HG02970 (cell line): ENCODE measurements at regions not wholly inside any gene's neighbourhood (a gene's known extent, or its start where the extent isn't known, plus 50 kb on each side); places are given as distances from the start of the nearest gene placed in this dataset.
A peak's percentile ranks its signal among the peaks of the same experiment; 100 is the strongest.

ENCODE experiments used
- ATAC-seq: cut with Tn5 transposase; IDR thresholded peaks from one replicate; pipeline ENCODE4 v1.9.1; 2021; ENCODE audit warnings: mild to moderate bottlenecking, moderate library complexity, moderate number of reproducible peaks; ENCODE audit not compliant: unreplicated experiment, low FRiP score

DNA sequence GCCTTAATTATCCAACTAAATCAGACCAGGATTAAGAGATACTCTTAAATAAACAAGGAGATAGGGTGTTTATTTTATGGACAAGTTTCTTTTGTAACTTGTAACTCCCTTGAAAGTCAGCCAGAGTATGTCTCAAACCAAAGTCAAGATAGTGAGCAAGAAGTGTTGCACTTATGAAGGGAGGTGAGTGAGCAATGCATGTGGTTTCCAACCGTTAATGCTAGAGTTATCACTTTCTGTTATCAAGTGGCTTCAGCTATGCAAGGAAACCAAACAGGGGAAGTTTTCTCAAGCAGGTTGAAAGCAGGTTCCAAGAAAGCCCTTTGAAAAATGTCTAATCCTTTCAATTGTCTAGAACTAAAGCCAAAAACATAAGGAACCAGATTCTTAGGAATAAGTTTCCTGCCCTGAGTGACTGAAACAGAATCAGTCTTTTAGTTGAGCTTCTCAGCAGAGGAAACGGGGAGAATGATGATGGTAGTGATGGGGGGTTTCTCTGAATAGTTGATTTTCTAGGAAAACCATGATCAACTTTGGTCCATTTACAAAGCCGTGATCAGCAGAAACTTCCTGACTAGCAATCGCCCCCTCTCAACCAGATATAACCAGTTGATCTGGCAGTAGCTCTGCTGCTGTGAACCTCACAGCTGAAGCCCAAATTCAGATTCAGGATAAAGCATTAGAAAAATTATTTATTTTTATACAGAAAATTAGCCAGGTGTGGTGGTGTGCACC, 128.4 kb downstream of the DAD1 start:
- ATAC-seq, result no peak

DNA sequence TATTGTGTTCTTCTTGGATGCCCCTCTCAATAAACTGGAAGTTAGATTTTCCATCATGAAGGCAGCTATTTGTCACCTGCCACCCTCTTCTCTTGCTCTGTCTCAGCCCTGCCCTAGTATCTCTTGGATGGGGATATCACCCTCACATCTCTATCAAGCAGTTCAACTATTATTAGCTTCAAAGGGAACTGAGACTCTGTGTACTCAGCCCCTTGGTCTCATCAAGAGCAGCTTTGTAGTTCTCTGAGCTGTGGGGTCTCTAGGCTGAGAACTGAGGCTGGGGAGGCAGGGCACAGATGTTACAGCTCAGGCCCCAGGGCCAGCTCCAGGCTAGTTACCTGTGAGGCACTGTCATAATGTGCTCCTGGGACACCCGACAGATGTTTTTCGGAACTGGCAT, 130.3 kb downstream of the DAD1 start:
- ATAC-seq, result no peak

DNA sequence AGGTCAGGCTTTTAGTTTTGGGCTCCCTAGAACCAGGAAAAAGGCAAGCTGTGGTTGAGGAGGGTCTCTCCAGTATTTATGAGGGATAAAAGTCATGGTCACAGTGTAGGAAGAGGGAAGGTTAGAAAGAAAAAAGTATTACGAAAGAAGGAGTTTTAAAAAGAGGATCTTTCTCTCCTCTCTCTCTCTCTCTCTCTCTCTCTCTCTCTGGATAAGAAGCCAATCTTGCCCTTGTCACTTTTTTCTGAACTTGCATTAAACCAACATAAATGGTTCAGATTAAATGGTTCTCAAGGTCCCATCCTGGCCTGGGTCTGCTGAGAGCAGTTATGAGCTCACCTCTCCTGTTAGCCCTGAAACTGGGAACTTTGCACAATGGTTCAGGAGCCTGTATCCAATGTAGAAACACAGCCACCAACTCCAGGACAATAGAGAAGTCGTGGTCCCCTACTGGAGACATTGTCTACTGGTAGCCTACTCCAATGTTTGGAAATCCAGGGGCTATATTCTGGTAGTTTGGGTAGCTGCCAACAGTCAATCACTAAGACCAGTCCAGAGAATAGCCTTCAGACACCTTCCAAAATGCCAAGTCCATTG, 131.9 kb downstream of the DAD1 start:
- no peak for ATAC-seq

DNA sequence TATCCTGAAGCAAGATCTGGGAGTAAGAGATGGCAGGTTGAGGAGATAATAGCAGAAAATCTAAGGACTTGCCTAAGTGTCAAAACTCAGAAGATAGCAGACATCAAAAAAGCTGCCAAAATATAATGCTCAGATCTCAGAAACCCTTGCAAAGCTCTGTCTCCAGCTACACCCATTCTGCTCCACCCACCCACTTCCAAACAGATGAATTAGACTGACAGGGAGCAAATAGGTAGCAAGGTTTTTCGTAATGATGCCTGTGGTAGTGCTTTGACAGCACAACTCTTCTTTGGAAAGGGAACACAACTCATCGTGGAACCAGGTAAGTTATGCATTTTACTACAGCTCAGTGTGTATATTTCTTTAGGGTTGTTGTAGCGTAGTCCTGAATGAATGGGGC, 132.6 kb downstream of the DAD1 start:
- no peak for ATAC-seq

DNA sequence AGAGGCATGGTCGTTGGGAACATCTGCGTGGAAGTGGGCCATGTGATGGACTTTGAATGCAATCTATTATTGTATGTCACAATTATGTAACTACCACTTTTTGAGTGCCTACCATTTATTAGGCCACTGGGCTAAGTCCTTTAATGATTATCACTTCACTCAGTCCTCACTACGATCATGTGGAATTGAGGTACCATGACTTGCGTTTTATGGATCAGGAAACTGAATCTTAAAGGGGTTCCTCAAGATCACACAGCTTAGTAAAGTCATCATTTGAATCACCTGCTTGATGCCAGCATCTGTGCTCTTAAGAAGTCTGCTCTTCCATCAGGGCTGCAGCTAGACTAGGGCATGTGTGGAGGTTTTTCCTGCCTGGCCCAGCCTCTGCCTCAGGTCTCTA, 136.7 kb downstream of the DAD1 start:
- no peak for ATAC-seq

DNA sequence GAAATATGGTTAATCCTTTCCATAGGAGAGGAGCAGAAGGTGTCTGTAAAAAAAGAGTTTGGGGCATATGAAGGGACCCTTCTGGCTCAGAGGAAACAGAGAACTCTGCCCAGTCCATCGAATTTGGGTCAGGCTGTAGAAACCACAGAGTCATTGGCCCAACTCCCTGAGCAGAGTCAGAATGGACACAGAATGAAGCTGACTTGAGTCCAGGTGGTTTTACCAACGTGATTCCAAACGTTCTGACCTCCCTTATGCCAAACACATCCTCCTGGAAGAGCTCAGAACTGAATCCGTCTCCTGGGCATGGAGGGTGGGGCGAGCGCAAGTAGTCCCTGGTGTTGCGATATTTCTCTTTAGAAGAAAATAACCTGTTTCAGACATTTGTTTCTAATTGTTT, 138.8 kb downstream of the DAD1 start:
- no peak for ATAC-seq

DNA sequence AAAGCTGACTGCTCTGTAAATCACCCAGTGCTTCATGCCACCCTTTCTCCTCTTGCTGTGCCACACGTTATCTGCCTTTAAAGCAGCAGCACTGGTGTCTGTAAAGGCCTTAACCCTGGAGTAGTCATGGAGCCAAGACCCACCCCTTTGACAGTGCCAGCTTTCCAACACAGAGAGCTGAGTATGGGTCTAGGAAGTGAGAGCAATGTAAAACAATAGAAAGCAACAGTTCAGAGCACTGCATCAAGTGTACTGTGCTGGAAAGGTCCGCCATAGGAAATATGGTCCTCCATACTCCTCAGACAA, 139.5 kb downstream of the DAD1 start:
- no peak for ATAC-seq

DNA sequence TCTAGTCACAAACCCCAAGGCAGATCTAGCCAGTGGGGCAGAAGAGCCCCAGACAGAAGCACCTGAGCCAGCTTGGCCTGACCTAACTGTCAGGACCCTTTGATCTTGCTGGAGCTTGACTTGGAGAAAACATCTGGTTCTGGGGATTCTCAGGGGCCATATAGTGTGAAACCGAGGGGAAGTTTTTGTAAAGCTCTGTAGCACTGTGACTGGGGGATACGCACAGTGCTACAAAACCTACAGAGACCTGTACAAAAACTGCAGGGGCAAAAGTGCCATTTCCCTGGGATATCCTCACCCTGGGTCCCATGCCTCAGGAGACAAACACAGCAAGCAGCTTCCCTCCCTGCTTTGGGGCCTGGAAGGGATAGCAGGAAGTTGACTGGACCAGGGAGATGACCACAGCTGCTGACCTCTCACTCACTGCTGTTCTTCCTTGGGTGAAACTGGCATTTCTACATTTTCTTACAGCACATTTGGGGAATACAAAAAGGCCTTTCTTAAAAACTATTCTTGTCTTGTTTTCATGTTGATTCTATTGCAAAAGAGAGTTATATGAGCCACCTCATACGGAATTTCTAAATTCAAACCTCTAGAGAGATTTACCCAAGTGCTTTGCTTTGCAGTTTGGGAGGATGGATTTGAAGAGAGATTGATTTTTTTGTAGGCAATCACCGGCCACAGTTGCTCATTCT, 140.0 kb downstream of the DAD1 start:
- ATAC-seq, result peak; percentile 31

DNA sequence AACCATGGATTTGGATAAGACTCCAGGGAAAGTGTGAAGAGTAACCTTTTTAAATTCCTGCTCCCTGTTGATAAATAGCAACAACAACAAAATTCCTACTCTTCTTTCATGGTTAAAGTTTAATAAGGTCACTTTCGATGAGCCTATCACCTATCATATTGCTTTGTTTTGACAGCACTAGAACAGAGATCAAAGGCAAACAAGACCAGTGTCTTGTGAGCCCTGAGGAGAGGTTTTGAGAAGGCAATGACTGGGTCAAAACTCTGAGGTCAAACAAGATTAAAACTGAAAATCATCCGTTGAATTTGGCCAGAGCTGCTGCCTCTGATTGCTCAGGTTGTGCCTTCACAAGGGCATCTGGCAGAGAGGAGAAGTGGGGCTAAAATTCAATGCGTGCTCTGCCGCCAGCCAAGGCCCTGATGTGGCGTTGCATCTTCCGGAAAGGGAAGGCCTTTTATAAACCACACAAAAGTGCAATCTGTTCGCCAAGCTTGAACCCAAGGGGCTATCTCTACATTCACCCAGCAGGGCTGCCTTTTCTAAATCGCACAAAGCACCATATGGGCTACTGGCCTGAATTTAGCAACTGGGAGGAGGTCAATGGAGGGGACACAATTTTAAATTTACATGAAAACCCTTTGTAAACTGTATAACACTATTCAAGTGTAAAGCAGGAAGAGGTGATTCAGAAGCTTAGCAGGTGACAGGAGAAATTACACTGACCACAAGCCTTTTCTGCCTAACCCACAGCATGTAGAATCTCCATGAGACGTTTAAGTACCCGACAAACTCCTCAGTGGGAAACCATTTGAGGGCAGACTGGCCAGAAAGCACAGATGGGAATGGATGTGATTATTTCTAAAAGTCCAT, 140.8 kb downstream of the DAD1 start:
- peak; percentile 58 for ATAC-seq

DNA sequence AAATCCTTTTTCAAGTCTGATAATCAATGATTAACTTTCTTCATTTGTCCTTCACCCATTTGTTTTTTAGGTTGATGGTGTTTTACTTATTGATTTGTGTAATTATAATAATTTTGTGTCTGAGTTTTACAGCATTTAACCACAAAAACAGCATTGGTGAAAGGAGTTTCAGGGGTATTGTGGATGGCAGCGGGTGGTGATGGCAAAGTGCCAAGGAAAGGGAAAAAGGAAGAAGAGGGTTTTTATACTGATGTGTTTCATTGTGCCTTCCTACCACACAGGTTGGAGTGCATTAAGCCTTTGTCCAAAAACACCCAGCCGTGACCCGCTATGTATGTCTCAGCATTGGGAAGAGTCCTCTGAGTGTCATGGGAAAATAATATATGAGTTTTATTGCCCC, 150.3 kb downstream of the DAD1 start:
- no peak for ATAC-seq

DNA sequence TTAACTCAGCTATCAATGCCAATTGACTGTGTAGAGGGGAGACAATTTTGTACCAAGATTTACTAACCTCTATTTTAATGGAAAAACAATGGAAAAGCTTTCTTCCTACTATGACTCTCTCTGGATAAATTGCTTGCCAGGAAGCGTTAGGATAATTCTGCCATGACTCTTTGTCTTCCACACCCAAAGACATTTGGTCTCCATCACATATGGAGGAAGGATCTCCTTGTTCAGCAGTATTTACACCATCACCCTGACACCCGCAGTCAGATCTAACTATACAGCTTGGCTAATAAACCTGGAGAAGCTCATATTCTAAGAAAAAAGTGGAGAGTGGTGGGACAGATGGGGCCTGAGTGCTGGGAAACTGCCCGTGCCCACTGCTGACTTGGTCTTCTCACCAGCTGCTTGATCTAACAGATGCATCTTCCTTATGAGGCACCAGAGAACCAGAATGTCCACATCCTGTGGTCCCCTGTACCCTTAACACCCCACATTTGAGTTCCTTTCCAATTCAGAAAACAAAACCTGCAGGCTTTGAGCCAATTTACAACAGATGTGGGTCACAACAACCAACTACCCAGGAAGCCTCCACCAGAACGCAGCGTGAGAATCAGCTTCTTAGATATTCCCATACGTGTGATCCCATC, 154.0 kb downstream of the DAD1 start:
- ATAC-seq, result no peak

DNA sequence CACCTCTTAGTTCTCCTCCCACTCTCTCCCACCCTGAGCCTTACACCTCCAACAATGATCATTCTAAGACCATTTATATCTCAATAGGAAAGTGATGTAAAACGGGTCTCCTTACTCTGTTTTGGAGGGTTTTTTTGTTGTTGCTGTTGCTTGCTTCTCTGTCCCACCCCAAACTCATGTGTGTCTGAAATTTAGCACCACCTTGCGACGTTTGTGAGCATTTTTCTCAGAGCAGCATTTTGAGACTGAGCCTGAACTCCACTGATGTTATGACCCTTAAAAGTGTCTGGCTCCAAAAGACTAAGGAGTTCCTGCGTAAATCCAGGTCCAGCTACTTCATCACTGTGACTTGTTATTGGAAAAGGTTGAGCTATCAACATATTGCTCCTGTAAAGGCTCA, 155.0 kb downstream of the DAD1 start:
- ATAC-seq, result no peak

DNA sequence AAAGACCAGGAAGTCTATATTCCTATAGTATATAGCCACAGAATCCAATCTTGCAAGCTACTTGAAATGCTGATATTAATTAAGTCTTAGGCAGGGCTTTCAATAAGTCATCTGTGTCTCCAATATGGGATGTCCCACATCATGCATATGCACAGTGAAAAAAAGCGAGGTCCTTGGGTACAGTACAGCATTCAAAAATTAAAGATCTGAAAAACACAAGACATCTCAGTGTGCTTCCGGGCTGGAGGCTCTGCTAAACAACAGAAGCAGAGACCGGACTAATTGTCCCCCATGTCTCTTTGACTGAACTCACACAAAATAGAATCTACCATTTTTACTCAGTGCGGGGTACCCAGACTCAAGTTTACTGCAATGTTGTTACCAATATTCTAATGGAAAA, 156.0 kb downstream of the DAD1 start:
- ATAC-seq, result no peak

DNA sequence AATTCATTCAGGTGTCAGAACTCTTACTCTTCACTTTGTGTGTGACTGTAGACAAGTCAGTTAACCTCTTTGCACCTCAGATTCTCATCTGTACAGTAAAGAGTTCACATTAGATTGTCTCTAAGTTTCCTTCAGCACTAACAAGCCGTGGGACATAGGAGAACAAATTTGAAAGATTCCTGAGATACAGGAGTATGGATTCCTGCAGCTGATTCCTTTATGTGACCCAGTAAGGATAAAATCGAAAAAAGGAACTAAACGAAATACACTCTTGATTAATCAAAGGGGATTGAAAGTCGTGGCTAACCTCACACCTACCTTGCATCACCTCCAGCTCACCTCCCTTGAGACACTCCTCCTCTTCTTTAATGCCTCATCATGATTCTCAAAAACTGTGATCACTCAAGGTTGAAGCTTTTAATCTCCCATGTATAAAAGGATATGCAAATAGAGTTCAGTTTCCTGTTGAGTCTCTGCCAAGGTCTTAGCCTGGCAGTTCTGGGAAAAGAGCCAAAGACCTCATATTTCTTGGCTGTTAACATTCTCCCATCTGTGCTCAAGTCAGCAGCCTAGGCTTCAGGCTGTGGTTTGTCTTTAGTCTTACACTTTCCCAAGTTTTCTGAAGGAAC, 156.6 kb downstream of the DAD1 start:
- ATAC-seq, result no peak

DNA sequence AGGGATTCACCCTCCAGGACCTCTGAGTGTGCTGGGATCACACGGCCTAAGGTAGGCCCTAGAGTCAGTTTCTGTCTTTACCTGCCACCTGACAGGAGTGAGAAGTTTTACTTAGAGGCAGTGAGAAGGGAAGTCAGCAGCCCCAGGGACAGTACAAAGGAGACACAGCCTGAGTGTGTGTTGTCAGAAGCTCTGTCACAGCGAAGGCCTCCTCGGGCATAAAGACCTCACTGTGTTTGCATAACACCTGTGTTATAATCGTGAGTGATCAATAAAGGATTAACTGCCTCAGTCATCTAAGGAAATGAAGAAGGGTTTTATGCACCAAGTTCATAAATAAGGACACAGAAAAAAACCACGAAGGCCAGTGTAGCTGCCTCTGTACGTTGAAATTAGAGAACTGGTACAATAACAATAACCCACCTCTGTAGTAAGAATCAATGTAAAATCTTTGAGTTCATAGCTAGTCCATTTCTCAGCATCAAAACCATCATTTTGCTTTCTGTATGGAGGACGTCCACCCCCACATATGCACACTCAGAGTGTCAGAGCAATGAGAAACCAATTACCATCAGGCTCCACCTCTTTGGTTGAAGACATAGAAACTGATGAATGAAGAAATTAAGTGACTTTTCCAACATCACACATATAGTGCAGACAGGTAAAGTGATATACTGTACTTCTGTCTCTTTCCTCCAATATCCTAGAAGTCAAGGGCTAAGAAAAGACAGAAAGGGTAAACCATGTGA, 159.3 kb downstream of the DAD1 start:
- ATAC-seq, result no peak

DNA sequence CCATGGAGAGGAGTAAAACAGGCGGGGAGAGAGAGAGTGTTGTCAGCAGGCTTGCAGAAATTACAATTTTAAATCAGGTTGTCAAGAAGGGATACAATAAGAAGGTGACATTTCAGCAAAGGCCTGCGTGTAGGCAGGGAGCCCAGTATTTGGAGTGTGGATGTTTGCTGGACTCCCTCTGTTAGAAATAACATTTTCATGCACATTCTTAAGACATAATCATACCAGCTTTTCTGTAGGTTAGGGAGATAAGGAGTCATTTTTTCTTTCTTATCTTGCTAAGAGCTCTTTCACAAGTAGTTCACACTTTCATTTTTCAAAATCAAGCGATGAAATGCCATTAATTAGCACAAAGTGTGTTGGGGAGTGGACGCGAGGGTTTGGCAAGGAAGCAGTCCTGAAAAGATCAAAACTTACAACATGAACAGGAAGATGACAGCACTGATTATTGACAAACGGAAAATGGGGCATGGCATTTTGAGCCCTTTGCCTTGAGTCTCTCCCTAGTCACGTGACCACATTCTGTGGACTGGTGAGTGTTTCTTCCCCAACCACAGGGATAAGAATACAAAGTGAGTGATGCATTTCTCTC, 160.2 kb downstream of the DAD1 start:
- ATAC-seq, result no peak

DNA sequence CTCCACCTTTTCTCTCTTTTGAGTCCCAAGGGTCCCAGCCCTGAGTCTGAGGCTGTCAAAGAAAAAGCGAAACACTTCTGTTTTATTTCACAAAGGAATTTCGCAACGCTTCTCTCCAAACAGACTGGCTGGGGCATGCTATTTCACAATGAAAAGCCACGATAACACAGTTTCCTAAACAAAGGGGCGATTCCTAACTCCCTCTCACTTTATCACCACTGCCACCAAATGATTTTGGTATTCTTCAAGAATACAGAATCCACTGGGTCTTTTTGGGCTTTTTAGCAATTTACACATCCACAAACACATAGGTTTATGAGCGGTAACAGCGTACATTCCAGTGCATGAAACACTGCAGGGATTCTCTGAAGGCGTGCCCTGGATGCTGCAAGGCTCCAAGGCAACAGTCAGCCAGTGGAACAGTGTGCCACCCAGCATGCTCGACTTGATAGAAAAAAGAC, 161.2 kb downstream of the DAD1 start:
- ATAC-seq, result no peak

DNA sequence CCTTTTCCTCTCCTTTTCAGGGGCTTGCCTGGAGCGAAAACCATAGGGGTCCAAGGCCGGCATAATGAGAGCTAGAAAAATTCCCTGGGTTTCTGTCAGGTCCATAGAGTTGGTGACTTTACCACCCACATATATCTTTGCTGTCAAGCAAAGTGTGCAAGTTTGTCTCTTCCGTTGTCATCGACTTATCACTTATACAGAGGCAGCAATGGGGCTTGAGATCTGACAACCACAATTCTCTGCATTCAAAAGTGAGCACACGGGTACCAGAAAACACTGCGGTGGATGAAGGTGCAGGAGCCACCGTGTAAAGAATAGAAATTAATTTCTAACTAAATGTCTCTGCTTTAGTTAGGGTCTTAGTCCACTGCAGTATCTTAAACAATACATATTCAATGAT, 162.3 kb downstream of the DAD1 start:
- no peak for ATAC-seq

DNA sequence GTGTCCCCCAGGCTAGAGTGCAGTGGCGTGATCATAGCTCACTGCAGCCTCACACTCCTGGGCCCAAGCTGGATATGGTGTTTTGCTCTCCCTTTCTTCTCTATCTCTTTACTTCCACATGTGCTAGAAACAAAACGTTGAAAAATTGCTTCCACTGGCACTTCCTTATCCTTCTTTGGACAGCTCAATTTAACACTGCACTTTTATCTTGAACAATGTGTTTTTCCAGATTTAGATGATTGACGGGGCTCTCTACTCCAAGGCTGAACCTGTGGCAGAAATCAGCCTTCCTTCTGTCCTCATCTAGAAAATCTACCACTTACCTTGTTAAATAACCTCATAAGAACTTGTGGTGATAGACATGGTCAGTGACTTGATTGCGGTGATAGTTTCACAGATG, 165.1 kb downstream of the DAD1 start:
- ATAC-seq, result no peak
